ENCODE measurements at regions not wholly inside any gene's neighbourhood (a gene's known extent, or its start where the extent isn't known, plus 50 kb on each side); places are given as distances from the start of the nearest gene placed in this dataset.

DNA sequence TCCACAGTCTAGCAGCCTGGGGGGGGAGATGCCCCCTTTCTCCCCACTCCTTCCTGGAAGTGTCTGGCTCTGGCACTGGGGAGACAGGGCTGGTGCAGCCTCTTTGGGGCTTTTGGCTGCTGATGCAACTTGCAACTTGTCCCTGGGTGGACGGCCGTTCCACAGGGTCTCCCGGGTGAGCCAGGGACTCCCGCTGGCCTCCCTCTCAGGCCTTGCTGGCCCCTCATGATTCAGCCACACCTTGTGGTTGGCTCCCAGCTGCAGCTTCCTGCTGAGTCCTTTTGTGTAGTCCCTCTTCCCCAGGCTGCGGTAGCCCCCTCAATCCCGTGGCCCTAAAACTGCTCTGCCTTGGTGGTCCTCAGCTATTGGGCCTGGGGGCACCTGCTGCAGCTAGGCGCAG is 283.5 kb downstream of the PBX3 start:
- no peak for TF ChIP-seq EP300 (IDR thresholded peaks at IDR 0.05)
- TF ChIP-seq, protein P1, sequence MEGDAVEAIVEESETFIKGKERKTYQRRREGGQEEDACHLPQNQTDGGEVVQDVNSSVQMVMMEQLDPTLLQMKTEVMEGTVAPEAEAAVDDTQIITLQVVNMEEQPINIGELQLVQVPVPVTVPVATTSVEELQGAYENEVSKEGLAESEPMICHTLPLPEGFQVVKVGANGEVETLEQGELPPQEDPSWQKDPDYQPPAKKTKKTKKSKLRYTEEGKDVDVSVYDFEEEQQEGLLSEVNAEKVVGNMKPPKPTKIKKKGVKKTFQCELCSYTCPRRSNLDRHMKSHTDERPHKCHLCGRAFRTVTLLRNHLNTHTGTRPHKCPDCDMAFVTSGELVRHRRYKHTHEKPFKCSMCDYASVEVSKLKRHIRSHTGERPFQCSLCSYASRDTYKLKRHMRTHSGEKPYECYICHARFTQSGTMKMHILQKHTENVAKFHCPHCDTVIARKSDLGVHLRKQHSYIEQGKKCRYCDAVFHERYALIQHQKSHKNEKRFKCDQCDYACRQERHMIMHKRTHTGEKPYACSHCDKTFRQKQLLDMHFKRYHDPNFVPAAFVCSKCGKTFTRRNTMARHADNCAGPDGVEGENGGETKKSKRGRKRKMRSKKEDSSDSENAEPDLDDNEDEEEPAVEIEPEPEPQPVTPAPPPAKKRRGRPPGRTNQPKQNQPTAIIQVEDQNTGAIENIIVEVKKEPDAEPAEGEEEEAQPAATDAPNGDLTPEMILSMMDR (IDR thresholded peaks at IDR 0.05): no peak
- TF ChIP-seq POLR2AphosphoS5 (IDR thresholded peaks at IDR 0.05): no peak
- TF ChIP-seq POLR2A (IDR thresholded peaks at IDR 0.05): no peak
